Kidney (tissue), 13 donors: ENCODE measurements at regions not wholly inside any gene's neighbourhood (a gene's known extent, or its start where the extent isn't known, plus 50 kb on each side); places are given as distances from the start of the nearest gene placed in this dataset.
A peak's percentile ranks its signal among the peaks of the same experiment; 100 is the strongest.
"Not testable (repeated sequence)": the region's sequence is repeated elsewhere in the genome, so short reads cannot be mapped to it uniquely, and the experiment has no call there.

Experiments
- DNase-seq, 5 donors: peaks; one replicate each; pipeline ENCODE4 v3.0.0-alpha.2; 2013 to 2020
- FAIRE-seq: peaks from 2 replicates; lab custom pipeline; 2012; peaks lifted over from hg19 to GRCh38; lab: Jason Lieb, UNC
- H3K27ac ChIP-seq, 2 donors: one replicate each; pipeline ENCODE4 v1.7.0; 2013; ENCODE audit warnings: low read depth in 2 of 2, low read length in 2 of 2, inconsistent platforms in 1 of 2
- H3K27me3 ChIP-seq: one replicate; pipeline ENCODE4 v1.7.1; 2013; ENCODE audit warnings: low read length, inconsistent platforms; ENCODE audit not compliant: control insufficient read depth, insufficient read depth
- H3K36me3 ChIP-seq, 3 donors: one replicate each; pipeline versions ENCODE4 v1.7.0 to v1.7.1; 2013; ENCODE audit warnings: low read length in 3 of 3, control low read depth in 1 of 3, inconsistent platforms in 1 of 3; ENCODE audit not compliant: insufficient read depth in 3 of 3, control insufficient read depth in 2 of 3
- H3K4me1 ChIP-seq, 3 donors: one replicate each; pipeline versions ENCODE4 v1.7.0 to v1.7.1; 2013; ENCODE audit warnings: low read length in 3 of 3, inconsistent platforms in 1 of 3, low read depth in 1 of 3; ENCODE audit not compliant: control insufficient read depth in 2 of 3, insufficient read depth in 2 of 3
- H3K4me3 ChIP-seq, 3 donors: one replicate each; pipeline versions ENCODE4 v1.7.0 to v1.8.1; 2013; ENCODE audit warnings: low read length in 3 of 3, control low read depth in 1 of 3, inconsistent platforms in 1 of 3
- H3K9ac ChIP-seq, 3 donors: one replicate each; pipeline versions ENCODE4 v1.7.0 to v1.7.1; 2013; ENCODE audit warnings: low read length in 3 of 3, control low read depth in 1 of 3, inconsistent platforms in 1 of 3
- H3K9me3 ChIP-seq, 3 donors: one replicate each; pipeline versions ENCODE4 v1.7.0 to v1.7.1; 2013; ENCODE audit warnings: low read length in 3 of 3, control low read depth in 1 of 3, inconsistent platforms in 1 of 3; ENCODE audit not compliant: control insufficient read depth in 2 of 3, insufficient read depth in 1 of 3
- CTCF ChIP-seq: IDR thresholded peaks from 3 replicates; pipeline ENCODE4 v1.5.1; 2012; ENCODE audit warnings: mild to moderate bottlenecking, moderate library complexity, borderline replicate concordance; ENCODE audit not compliant: insufficient read depth; ENCODE audit errors: extremely low read depth
- intact Hi-C: fragments of 100-400 bp; cut with DNase I; formaldehyde crosslinking; loops from one replicate; pipeline ENCODE4 v1.11.1; 2022
- donor health status: control.
- donor health status: control.
- donor health status: control.
- donor health status: control.
- donor health status: control.
- donor health status: DM: yes; HTN: yes; CAD: no.
- donor health status: Normal renal cell carcinoma (clear cell type).

- H3K27me3 ChIP-seq, H3K9me3 ChIP-seq: not testable (repeated sequence)
Observed at GRCh38 chrX:40863260-40863659, 127.9 kb upstream of the MED14 start.

GRCh38 chrX:40863671-40864070 is 128.3 kb upstream of the MED14 start:
- Histone ChIP-seq H3K27me3 (no peaks in the 10 kb centered on the region), H3K36me3 (no peaks in the 10 kb centered on the region), H3K9ac (no peak overlapping the region), H3K4me1 (peaks cover 0 to 7% (median 0%) of the 10 kb centered on the region in 3 donors), H3K9me3 (no peaks in the 10 kb centered on the region), H3K27ac (no peak overlapping the region), H3K4me3 (no peak overlapping the region)
- no peak for FAIRE-seq
- DNase-seq, result no peak
- no peak for TF ChIP-seq CTCF
- intact Hi-C loops, result no loop called here

More at GRCh38 chrX:40863260-40863659, 127.9 kb upstream of the MED14 start:
- intact Hi-C loops, DNase-seq, H3K4me3 ChIP-seq, H3K9ac ChIP-seq, FAIRE-seq, H3K4me1 ChIP-seq, H3K36me3 ChIP-seq, H3K27ac ChIP-seq: not testable (repeated sequence)

- TF ChIP-seq CTCF, result no peak
- no peak for FAIRE-seq
- Histone ChIP-seq H3K4me3 (no peak overlapping the region), H3K27ac (no peak overlapping the region), H3K9me3 (no peaks in the 10 kb centered on the region), H3K4me1 (peaks cover 0 to 7% (median 0%) of the 10 kb centered on the region in 3 donors), H3K36me3 (no peaks in the 10 kb centered on the region), H3K27me3 (no peaks in the 10 kb centered on the region), H3K9ac (no peak overlapping the region)
- intact Hi-C loops, result no loop called here
- no peak for DNase-seq
Observed at GRCh38 chrX:40864972-40865371, 129.6 kb upstream of the MED14 start.

GRCh38 chrX:40866893-40867292 is 131.6 kb upstream of the MED14 start:
- H3K4me3 ChIP-seq, result no peak overlapping the region
- no peaks in the 10 kb centered on the region for H3K27me3 ChIP-seq
- intact Hi-C loops, result no loop called here
- peaks cover 0 to 7% (median 0%) of the 10 kb centered on the region in 3 donors for H3K4me1 ChIP-seq
- no peak for TF ChIP-seq CTCF
- no peaks in the 10 kb centered on the region for H3K36me3 ChIP-seq
- FAIRE-seq (no peak), DNase-seq (no peak)
- no peaks in the 10 kb centered on the region for H3K9me3 ChIP-seq
- H3K9ac ChIP-seq, result no peak overlapping the region
- H3K27ac ChIP-seq, result peak overlapping the region in 1 of 2 donors; percentile 28
